HG02588 (cell line): ENCODE measurements at regions not wholly inside any gene's neighbourhood (a gene's known extent, or its start where the extent isn't known, plus 50 kb on each side); places are given as distances from the start of the nearest gene placed in this dataset.
"Not testable (repeated sequence)": the region's sequence is repeated elsewhere in the genome, so short reads cannot be mapped to it uniquely, and the experiment has no call there.

ENCODE experiments used
- ATAC-seq: cut with Tn5 transposase; IDR thresholded peaks from one replicate; pipeline ENCODE4 v1.9.1; 2021; ENCODE audit warnings: mild to moderate bottlenecking, moderate library complexity; ENCODE audit not compliant: unreplicated experiment

GRCh38 chr5:85388770-85389169 is 1004.1 kb upstream of the EDIL3 start:
- no peak for ATAC-seq

GRCh38 chr5:85392309-85392708 is 1007.6 kb upstream of the EDIL3 start:
- ATAC-seq: not testable (repeated sequence)

- ATAC-seq: no peak
These were observed 1010.8 kb upstream of the EDIL3 start for GRCh38 chr5:85395526-85395925.

GRCh38 chr5:85397451-85397850 is 1012.8 kb upstream of the EDIL3 start:
- ATAC-seq: no peak

GRCh38 chr5:85428426-85428934 is 1043.8 kb upstream of the EDIL3 start:
- no peak for ATAC-seq

- ATAC-seq: not testable (repeated sequence)
These were observed 1047.0 kb upstream of the EDIL3 start for GRCh38 chr5:85431726-85432125.

- ATAC-seq: no peak
These were observed 1056.5 kb upstream of the EDIL3 start for GRCh38 chr5:85441156-85441555.

GRCh38 chr5:85441853-85442252 is 1057.2 kb upstream of the EDIL3 start:
- ATAC-seq: no peak

GRCh38 chr5:85452322-85453025 is 1067.8 kb upstream of the EDIL3 start:
- no peak for ATAC-seq

- no peak for ATAC-seq
These were observed 1068.3 kb upstream of the EDIL3 start for GRCh38 chr5:85453026-85453349.

GRCh38 chr5:85458319-85458718 is 1073.6 kb upstream of the EDIL3 start:
- ATAC-seq: no peak

- no peak for ATAC-seq
These were observed 1078.3 kb upstream of the EDIL3 start for GRCh38 chr5:85462957-85463356.

- no peak for ATAC-seq
These were observed 1081.7 kb upstream of the EDIL3 start for GRCh38 chr5:85466423-85466822.

GRCh38 chr5:85472749-85473148 is 1088.1 kb upstream of the EDIL3 start:
- no peak for ATAC-seq

- ATAC-seq: not testable (repeated sequence)
These were observed 1090.5 kb upstream of the EDIL3 start for GRCh38 chr5:85475151-85475550.

- no peak for ATAC-seq
These were observed 1091.9 kb upstream of the EDIL3 start for GRCh38 chr5:85476617-85477016.

GRCh38 chr5:85479849-85480248 is 1095.2 kb upstream of the EDIL3 start:
- ATAC-seq: no peak

- ATAC-seq: no peak
These were observed 1100.4 kb upstream of the EDIL3 start for GRCh38 chr5:85484982-85485574.

GRCh38 chr5:85488295-85488694 is 1103.6 kb upstream of the EDIL3 start:
- ATAC-seq: no peak

GRCh38 chr5:85500869-85501268 is 1116.2 kb upstream of the EDIL3 start:
- no peak for ATAC-seq

- no peak for ATAC-seq
These were observed 1104.8 kb upstream of the COX7C start for GRCh38 chr5:85512896-85513295.

GRCh38 chr5:85515588-85515987 is 1102.2 kb upstream of the COX7C start:
- ATAC-seq: no peak

- no peak for ATAC-seq
These were observed 1100.4 kb upstream of the COX7C start for GRCh38 chr5:85517386-85517785.
